ENCODE measurements at regions not wholly inside any gene's neighbourhood (a gene's known extent, or its start where the extent isn't known, plus 50 kb on each side); places are given as distances from the start of the nearest gene placed in this dataset.

GRCh38 chr2:156170929-156171328, 161.6 kb downstream of the NR4A2 start:
- ChIA-PET POLR2A (no interaction called here), CTCF (no interaction called here)
- H3K9me3 ChIP-seq (ENCODE audit: control extremely low read depth in 1 of 3, control insufficient read depth in 2 of 3, insufficient read depth in 1 of 3, low read length in 2 of 3), result no peaks in the 10 kb centered on the region
- H3K4me3 Mint-ChIP-seq, result no peak overlapping the region
- TF ChIP-seq EZH2 (IDR thresholded peaks at IDR 0.05; ENCODE audit: borderline replicate concordance, insufficient read depth, low read depth, low read length, poor library complexity, severe bottlenecking) (no peak), CTCF (IDR thresholded peaks at IDR 0.05) (no peak)
- no peaks in the 10 kb centered on the region for H3K27me3 Mint-ChIP-seq
- H3K79me2 ChIP-seq (ENCODE audit: control insufficient read depth, insufficient read depth, low read length), result no peaks in the 10 kb centered on the region
- no peak overlapping the region for H3K27ac ChIP-seq (ENCODE audit: low read length in 2 of 2)
- H3K36me3 ChIP-seq (replicated peaks in 1 of 2; ENCODE audit: control extremely low read depth in 1 of 2, control insufficient read depth in 1 of 2, extremely low read depth in 1 of 2, insufficient read depth in 2 of 2, low read length in 1 of 2), result no peaks in the 10 kb centered on the region
- H3K4me2 ChIP-seq (replicated peaks; ENCODE audit: low read depth, low read length, poor library complexity, severe bottlenecking), result no peak overlapping the region
- H3K27ac Mint-ChIP-seq, result no peak overlapping the region
- no peak overlapping the region for H2AFZ ChIP-seq (ENCODE audit: insufficient read depth, low read depth, low read length, poor library complexity, severe bottlenecking)
- intact Hi-C loops (cut with micrococcal nuclease), result no loop called here
- DNase-seq, result no peak
- H3K4me3 ChIP-seq (ENCODE audit: control extremely low read depth in 1 of 5, extremely low read depth in 1 of 5, insufficient read depth in 1 of 5, low read depth in 2 of 5, low read length in 4 of 5), result no peak overlapping the region
- 92% methylated on average over 1 of the region's 2 CpGs for WGBS (ENCODE audit: insufficient coverage)
- H3K4me1 ChIP-seq (ENCODE audit: control insufficient read depth in 2 of 2, insufficient read depth in 2 of 2, low read length in 2 of 2), result no peaks in the 10 kb centered on the region
- H3K27me3 ChIP-seq (replicated peaks in 1 of 4; ENCODE audit: control extremely low read depth in 1 of 4, control insufficient read depth in 3 of 4, insufficient read depth in 4 of 4, low read length in 3 of 4), result no peaks in the 10 kb centered on the region
- no peak for ATAC-seq (ENCODE audit: low read depth)
- no peaks in the 10 kb centered on the region for H4K20me1 ChIP-seq (ENCODE audit: control insufficient read depth, insufficient read depth, low read length, poor library complexity, severe bottlenecking)
- H3K9me3 Mint-ChIP-seq (ENCODE audit: insufficient read depth), result peaks cover 6% of the 10 kb centered on the region
- no peaks in the 10 kb centered on the region for H3K4me1 Mint-ChIP-seq
- no peak overlapping the region for H3K9ac ChIP-seq (ENCODE audit: low read length)

DNA sequence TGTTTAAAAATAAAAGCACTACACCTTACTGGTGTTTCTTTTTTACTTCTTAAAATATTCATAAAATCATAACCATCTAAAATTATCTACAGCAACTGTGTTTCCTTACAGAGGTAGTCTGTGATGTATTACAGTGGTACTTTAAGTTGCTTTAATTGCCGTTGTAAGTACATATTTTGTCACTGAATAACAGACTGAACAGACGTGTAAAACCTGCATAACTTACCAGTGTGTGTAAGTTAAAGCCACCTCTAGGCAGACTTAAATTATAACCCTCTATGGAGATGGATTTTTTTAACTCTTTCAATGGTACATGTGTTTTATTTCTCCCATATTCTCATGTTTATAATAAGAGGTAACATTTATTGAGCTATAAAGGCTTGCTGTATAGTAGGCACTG, 166.8 kb downstream of the NR4A2 start:
- Mint-ChIP-seq H3K4me3 (no peak overlapping the region), H3K4me1 (no peaks in the 10 kb centered on the region), H3K27me3 (no peaks in the 10 kb centered on the region), H3K27ac (no peak overlapping the region), H3K9me3 (ENCODE audit: insufficient read depth) (no peaks in the 10 kb centered on the region)
- H3K9ac ChIP-seq (ENCODE audit: low read length), result no peak overlapping the region
- H3K9me3 ChIP-seq (ENCODE audit: control extremely low read depth in 1 of 3, control insufficient read depth in 2 of 3, insufficient read depth in 1 of 3, low read length in 2 of 3), result no peaks in the 10 kb centered on the region
- no peaks in the 10 kb centered on the region for H3K27me3 ChIP-seq (replicated peaks in 1 of 4; ENCODE audit: control extremely low read depth in 1 of 4, control insufficient read depth in 3 of 4, insufficient read depth in 4 of 4, low read length in 3 of 4)
- no peak for ATAC-seq (ENCODE audit: low read depth)
- no peak overlapping the region for H3K4me3 ChIP-seq (ENCODE audit: control extremely low read depth in 1 of 5, extremely low read depth in 1 of 5, insufficient read depth in 1 of 5, low read depth in 2 of 5, low read length in 4 of 5)
- no peak overlapping the region for H3K4me2 ChIP-seq (replicated peaks; ENCODE audit: low read depth, low read length, poor library complexity, severe bottlenecking)
- no peak overlapping the region for H2AFZ ChIP-seq (ENCODE audit: insufficient read depth, low read depth, low read length, poor library complexity, severe bottlenecking)
- H3K27ac ChIP-seq (ENCODE audit: low read length in 2 of 2), result no peak overlapping the region
- intact Hi-C loops (cut with micrococcal nuclease), result no loop called here
- H3K79me2 ChIP-seq (ENCODE audit: control insufficient read depth, insufficient read depth, low read length), result no peaks in the 10 kb centered on the region
- ChIA-PET CTCF (no interaction called here), POLR2A (no interaction called here)
- no peak for TF ChIP-seq CTCF (IDR thresholded peaks at IDR 0.05)
- DNase-seq, result no peak
- H4K20me1 ChIP-seq (ENCODE audit: control insufficient read depth, insufficient read depth, low read length, poor library complexity, severe bottlenecking), result no peaks in the 10 kb centered on the region
- H3K4me1 ChIP-seq (ENCODE audit: control insufficient read depth in 2 of 2, insufficient read depth in 2 of 2, low read length in 2 of 2), result no peaks in the 10 kb centered on the region
- WGBS (ENCODE audit: insufficient coverage), result no CpG with 5 or more reads among the region's 2 CpGs
- H3K36me3 ChIP-seq (replicated peaks in 1 of 2; ENCODE audit: control extremely low read depth in 1 of 2, control insufficient read depth in 1 of 2, extremely low read depth in 1 of 2, insufficient read depth in 2 of 2, low read length in 1 of 2), result no peaks in the 10 kb centered on the region

All from B cell (primary cell).